Fibroblast of skin of right quadriceps (primary cell): ENCODE measurements at regions not wholly inside any gene's neighbourhood (a gene's known extent, or its start where the extent isn't known, plus 50 kb on each side); places are given as distances from the start of the nearest gene placed in this dataset.

Experiments
- DNase-seq: peaks from one replicate; pipeline ENCODE4 v3.0.0-alpha.2; 2013

DNA sequence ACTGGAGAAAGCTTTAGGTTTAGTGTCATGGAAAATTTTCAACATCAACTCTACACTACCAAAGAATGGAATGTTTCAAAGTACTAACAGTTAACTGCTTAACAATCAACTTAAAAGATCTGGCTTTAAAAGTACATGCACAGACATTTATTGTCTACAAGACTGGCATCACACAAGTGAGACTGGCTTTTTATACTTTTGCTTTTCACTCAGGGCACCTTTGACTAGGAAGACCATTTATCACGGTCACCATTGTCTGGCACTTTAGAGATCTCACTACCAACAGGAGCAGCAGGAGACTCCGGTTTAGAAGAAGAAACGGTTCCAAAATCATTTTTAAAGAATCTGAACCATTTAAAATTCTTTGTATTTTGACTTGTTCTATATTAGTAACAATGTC is 812.3 kb downstream of the ADGRL2 start:
- DNase-seq = no peak

DNA sequence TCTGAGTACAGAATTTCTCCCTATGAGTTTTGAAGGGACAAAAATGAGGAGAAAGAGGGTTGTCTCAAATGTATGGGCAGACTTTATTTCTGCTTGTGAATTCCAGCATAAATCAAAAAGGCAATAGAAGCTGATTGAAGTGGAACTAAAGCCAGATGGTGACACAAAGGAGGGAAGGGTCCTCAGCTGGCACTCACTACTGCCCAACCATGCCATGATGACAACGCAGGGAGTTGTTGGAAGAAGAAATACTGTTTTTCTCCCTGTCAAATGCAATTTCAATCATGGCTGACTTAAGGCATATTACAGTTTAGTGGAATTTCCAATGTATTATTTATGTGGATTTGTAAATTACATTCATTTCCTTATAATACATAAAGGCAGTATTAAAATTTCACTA is 805.8 kb downstream of the ADGRL2 start:
- no peak for DNase-seq

DNA sequence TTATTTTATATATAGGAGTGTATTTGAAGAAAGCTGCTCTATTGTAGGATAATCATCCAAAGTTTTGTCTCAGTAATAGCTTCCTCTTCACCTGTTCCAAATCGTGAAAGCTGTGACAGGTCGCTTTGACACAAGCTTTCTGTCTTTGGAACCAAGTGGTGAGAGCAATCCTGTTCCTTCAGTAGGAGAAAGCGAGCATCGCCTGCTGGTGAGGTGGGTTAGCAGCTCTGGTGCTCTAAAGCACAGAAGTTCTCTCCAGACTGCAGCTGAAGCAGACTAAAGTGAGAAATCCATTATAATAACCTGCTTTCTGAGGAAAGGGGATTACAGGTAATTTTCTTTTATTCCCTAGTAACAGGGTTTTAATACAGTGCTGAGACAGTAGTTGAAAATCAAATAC is 803.8 kb downstream of the ADGRL2 start:
- DNase-seq = no peak

DNA sequence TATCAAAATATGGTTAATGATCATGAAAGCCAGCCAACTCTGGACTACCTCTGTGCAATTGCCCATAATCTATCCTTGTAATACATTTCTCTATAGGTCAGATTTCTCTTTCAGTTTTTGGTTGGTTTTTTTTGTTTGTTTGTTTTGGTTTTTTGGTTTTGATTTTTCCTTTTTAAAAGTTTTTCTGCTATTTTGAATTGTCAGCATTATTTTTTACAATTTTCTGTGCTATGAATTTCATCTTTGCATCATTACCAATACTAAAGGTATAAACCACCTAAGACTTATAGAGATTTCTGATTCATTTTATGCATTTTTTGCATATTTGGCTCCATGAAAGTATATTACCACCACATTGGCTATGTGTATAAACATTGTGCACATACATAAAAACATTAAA is 799.6 kb downstream of the ADGRL2 start:
- DNase-seq = no peak

DNA sequence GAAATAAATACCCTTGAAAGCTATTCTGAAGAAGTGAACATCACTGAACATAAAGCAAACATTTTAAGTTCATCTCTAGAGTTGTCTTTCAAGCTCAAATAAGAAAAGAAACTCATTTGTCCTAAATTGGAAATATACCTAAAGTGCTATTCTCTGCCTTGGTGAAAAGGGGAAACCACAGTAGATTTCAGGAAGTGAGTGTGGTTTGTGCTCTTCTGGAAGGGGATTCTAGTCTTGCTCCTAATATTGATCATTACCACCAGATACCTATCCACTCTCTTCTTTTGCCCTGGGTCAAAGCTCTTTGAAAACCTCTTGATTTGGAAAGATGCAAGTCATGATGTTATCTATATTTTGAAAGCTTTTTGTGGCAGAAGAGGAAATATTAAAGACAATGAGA is 798.1 kb downstream of the ADGRL2 start:
- no peak for DNase-seq

DNA sequence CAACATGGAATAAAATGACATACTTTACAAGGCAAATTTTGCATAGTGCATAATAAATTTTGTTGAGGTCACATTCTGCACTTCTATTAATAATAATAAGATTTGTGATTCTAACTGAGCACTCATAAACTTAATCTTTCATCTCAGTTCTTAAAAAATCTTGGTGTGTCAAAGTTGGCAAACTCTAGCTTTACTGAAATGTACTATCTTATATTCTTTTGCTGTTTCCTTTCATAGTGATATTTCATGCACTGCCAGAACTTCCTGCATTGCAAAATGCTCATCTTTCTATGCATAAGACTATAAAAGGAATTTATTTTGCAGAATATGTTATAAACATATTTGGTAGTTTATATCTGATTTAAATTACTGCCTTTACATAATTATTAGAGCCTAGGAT is 797.6 kb downstream of the ADGRL2 start:
- no peak for DNase-seq

DNA sequence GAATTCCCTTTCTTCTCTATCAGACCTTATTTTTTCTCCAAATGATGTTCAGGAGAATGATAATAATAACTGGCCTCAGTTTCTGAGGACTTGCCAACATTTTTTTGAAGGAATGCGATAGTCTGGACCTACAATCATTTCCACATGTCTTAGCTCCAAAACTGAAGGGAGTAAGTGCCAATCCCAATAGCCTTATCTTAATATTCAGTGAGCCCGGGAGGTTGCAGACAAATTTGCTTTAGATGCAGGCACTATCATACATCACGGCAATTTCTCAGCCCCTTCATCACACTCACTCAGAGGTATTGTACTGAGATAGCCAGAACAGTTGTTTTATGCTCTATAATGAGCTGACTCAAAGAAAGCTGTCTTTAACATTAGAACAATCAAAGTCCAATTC is 796.9 kb downstream of the ADGRL2 start:
- DNase-seq = peak; percentile 65

DNA sequence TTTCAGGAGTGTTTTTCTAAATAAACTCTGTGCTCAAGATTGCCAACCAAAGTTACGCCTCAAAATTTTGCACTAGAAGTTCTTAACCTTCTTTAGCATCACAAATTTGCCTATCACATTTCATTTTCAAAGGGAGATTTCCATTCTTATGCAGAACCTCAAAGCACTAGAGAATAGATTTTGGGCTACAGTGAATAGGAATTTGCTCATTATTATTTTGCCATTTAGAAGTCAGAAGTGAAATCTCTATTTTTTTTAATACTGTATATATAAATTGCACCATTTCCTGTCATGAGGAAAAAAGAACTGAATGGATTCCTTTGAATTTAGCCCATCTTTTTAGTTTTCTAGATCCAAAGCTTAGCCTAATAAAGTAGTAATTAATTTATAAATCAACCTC is 796.4 kb downstream of the ADGRL2 start:
- no peak for DNase-seq

DNA sequence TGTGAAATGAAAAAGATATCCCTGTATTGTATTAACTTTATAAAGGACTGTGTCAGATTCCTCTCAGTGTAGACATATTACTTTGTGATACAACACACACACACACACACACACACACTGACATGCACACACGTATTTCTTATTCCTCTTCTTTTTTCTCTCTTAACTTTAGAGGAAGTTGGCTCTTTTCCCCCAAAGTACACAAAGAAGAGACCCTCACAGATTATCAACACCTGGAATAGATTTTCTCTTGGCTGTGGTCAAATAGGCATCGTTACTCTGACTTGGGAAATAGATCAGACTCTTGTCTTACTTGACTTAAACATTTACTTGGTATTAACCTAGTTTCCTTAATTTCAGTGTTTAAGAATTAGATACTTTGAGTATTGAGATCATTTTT is 792.8 kb downstream of the ADGRL2 start:
- no peak for DNase-seq

DNA sequence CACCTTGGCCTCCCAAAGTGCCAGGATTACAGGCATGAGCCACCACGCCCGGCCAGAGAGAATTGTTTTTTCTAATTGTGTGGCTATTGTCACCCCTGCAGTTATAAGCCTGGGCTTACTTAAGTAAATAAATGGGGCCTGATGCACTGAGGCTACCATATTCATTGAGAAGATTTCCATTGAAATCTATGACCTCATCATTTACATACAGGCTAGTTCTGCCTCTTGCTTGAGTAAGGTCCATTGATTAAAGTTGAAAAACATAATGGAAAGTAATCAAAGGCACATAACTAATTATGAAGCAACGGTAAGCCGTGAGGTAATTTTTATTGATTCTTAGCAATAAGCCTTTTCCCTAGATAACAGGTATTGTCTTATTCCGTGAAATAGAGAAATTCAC is 788.9 kb downstream of the ADGRL2 start:
- no peak for DNase-seq

DNA sequence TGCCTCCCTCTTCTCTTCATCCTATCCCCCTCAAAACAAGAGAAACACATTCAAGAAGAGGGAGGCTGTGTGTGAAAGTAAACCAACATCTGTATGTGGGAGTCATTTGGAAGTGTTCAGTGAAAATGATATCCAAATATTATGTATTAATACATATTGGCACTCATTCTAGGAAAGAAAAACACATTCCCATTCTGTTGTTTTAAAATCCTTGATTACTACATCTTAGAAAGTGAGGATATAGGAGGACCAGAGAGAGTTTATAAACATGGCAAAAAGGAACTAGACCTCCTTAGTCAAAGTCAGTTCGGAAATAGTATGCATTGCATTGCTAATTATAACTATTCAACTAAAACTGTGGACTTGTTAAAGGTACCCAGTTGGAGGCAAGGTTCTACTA is 786.6 kb downstream of the ADGRL2 start:
- DNase-seq = no peak

DNA sequence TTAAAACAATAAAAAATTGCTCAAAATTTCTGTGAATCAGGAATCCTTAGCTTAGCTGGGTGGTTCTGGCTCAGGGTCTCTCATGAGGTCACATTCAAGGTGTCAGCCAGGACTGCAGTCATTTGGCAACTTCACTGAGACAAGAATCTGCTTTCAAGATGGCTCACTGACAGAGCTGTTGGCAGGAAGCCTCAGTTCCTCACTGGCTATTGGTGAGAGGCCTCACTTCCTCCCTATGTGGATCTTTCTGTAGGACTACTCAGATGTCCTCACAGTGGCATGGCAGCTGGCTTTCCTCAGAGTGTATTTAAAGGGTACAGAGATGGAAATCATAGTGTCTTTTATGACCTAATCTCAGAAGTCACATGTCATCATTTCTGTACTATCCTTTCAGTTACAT is 785.7 kb downstream of the ADGRL2 start:
- DNase-seq = no peak

DNA sequence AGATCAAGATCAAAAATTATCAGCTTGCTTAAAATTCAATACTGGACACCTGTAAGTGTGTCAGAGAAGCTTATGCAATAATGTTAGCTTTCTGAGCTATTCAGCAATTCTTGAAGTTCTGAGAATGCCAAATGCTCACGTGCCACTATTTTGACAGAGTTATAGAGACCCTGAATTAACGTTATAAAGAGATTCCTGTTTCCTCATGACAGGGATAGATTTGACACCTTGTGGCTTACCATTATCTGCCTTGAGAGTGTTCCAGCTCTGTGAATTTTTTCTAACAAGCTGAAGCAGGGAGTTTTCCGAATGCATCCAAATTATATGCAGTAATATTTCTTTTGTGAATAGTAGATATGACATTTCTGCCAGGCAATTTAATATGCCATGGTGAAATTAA is 781.6 kb downstream of the ADGRL2 start:
- DNase-seq = no peak

DNA sequence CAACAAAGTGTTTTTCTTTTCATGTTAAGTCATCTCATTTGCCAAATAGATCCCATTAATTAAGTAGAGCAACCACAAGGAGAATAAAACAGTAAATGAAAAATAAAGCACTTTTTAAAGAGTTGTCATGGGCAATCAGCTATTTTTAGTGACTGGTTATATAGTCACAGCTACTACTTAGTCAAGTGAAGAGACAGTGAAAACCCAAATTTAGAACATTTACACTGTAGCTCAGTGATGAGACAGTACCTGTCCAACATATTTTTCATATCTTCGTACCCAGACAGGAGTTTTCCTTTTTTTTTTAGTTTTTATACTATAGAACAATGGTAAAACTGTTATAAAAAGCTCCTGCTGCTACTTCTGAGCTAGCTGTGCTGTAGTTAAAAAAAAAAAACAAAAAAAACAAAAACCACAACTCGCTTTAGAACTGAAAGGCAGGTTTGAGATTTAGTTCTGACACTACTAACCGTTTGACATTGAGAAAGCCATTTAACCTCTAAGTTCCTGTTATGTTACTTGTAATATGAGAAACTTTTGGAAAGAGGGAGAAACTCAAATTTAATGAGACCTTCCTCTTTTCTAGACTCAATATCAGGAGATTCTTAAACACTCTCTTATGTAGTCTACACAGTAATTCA is 777.5 kb downstream of the ADGRL2 start:
- DNase-seq = no peak

DNA sequence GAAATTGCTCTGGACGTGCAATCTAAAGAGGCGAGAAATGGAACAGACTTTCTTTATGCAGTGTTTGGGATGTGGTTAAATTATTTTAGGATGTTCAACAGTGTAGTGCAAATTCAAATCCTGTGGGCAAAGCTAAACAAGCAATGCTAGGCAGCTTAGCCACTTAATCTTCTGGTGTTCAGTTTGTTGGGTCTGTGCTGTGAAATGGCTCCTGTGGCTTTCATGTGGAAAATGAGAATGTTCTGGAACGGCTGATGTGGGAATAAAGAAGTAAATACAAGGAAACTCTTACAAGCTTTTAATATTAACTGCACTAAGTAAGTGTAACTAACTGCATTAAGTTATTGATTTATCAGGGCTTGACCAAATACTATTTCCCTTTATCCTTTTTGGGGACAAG is 766.6 kb downstream of the ADGRL2 start:
- no peak for DNase-seq

DNA sequence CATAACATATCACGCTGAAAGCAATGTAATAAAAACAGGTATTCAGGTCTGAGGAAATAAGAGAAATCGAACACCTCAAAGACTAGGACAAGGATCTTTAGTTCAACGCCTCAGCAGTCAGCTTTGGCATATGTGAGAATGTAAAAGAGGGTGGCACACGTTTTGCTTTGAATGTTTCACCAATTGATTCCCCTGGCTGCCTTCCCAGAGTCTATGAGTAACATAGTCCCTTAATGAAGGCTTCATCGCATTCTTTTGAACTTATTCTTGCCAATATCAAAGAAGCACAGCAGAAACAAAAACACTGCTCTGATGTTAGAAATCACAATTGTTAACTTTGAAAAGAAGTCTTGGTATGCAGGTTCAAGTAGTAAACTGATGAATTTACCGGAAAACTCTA is 764.8 kb downstream of the ADGRL2 start:
- peak; percentile 85 for DNase-seq

DNA sequence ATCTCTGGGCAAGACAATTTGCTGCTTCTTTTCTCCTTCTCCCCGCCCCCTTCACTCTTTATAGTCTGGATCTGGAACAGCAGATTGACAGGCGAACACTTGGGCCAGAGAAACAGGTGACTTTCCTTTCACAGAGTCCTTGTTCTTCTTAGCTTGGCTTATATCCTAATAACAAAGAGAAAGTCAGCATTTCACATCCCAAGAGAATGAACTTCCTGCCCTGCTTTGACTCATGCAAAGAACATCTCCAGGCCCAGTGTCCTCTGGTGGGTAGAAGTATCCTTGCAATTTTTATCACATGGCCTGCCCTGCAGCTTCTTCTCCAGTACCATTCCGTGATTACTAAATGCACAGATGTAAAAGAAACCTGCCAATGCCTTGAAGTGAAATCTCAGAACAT is 764.4 kb downstream of the ADGRL2 start:
- peak; percentile 82 for DNase-seq

DNA sequence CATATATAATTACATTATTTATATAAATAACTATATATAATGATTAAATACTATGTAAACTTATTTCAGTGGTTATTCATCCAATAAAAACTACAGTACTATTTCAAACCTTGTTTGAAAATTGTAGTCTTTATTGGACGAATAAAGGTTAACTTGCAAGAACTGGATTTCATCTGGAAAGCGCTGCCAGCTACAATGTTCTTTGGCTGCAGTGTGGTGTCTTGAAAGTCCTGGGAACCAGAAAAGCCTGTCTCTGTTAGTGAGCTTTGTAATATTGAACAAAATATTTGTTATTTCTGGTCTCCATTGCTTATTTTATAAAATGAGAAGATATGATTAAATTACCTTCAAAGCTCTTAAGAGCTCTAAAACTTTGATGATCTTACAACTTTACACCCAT is 763.6 kb downstream of the ADGRL2 start:
- no peak for DNase-seq

DNA sequence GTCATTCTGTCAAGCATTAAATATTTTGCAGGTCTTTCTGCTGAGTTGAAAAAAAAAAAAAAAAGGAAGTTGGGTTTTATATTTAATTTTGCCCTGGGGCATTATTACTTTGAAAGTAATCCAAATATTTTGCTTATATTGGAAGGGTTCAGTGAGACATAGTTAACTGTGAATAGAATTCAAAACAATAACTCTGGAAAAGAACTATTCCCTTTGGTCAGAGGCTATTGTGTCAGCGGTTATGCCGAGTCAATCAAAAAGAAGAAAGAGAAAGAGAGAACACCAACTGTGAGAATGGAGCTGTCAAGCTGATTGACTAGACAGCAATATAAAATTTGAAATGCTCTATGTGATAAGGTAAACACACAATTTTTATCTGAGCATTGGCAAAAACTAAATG is 761.7 kb downstream of the ADGRL2 start:
- DNase-seq = no peak

DNA sequence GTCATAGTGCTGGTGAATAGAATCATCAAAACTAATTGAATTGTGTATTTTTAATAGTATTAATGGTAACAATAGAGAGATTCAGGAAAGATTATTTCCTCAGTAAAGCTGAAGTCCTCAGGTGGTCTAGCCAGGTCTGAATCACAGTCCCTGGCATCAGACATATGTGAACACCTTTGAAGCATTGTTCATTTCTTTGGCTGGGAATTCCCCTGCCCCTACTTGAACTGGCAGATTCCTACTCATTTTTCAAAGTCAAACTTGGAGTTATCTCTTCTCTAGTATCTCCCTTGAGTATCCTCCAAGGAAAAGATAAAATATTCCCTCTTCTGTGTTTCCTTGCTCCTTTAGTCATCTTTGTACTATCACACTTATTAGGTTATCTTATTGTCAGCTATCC is 759.8 kb downstream of the ADGRL2 start:
- no peak for DNase-seq

DNA sequence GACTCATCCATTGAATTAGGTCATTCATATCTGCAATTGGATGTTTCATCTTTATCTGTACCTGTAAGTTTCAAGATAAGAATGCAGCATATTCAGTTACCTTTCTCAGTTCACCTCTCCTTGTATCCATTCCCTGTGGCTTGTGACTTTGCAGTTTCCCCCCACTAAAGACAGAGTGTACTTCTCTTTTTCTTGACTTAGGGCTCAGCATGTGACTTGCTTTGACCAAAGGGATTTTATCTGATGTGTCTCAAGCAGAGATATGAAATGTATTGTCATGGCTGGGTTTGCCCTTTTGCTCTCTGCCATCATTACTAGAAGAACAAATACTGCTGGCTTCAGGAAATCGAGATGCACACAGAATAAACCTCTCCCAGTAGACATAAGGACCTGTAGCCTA is 754.8 kb downstream of the ADGRL2 start:
- DNase-seq = no peak

DNA sequence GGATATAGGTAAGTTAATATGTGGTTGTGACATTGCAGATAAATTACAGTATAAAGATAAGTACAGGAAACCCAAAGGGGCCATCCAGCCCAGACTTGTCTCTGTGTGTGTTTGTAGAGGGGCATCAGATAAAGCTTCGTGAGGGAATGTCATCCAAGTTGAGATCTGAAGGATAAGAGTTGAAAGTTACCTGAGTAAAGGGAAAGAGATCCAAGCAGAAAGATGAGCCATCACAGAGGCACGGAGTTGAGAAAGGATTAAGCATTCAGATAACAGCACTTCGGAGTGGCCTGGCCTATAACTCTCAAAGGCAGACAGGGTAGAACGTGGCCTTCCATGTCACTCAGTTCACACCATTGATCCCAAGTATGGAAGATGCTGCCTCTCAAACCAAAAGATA is 749.1 kb downstream of the ADGRL2 start:
- no peak for DNase-seq

DNA sequence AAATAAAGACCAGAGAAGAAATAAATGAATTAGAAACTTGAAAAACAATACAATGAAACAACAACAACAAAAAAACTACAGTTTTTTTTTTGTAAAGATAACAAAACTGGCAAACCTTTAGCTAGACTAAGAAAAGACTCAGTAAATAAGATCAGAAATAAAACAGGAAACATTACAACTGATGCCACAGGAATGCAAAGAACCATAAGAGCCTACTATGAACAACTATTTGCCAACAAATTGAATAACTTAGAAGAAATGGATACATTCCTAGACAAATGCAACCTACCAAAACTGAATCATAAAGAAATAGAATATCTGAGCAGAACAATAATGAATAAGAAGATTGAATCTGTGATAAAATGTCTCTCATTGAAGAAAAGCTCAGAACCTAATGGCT is 742.0 kb downstream of the ADGRL2 start:
- peak; percentile 13 for DNase-seq

DNA sequence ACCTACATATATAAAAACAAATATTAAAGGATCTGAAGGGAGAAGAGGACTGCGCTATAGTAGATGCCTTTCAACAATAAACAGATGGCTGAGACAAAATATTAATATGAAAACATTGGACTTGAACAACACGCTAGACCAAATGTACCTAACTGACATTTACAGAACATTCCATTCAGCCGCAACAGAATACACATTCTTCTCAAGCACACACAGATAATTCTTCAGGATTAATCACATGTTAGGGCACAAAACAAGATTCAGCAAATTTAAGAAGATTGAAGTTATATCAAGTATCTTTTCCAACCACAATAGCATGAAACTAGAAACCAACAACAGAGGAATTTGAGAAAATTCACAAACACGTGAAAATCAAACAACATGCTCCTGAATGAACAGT is 741.4 kb downstream of the ADGRL2 start:
- DNase-seq = no peak

DNA sequence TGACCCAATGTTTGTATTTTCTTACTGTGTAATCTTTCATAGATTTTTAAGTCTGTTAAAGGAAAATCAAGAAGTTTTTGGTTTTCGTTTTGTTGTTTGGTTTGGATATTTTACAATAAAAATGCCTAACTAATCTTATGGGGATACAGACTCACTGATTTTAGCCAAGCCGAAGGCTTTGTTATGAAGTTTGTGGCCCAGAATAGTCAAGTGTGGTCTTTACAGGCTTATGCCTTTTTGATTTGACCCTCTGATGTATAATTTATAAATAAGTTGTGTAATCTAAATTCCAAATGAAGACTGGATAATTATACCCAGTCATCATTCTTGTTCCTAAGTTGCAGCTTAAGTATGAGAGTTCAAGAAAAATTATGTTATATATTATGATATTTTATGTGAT is 739.3 kb downstream of the ADGRL2 start:
- no peak for DNase-seq

DNA sequence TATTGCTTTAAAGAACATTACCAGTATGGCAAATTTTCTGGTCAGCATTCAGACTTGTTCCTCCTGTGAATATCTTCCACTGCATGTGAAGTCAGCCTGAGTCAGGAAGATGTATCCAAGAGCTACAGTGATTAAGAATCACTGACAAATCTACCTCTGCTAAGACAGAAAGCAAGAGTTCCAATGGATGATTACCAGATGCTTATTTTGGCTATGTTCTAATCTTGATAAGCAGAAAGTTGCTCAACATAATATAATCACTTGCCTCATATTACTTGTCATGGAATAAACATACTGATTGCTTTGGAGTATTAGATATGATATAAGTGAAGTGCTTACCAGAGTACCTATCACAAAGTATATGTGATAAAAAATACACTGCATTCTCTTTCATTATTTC is 738.1 kb downstream of the ADGRL2 start:
- DNase-seq = peak; percentile 43
